ENCODE measurements at regions not wholly inside any gene's neighbourhood (a gene's known extent, or its start where the extent isn't known, plus 50 kb on each side); places are given as distances from the start of the nearest gene placed in this dataset.

GRCh38 chr4:129384974-129385373 lies 289.0 kb downstream of the C4orf33 start:
- H3K27ac ChIP-seq, result no peak overlapping the region
- peak; percentile 46 for DNase-seq (ENCODE audit: low read depth, low spot score)

- DNase-seq (ENCODE audit: low read depth, low spot score), result no peak
- H3K27ac ChIP-seq, result no peak overlapping the region
Observed at GRCh38 chr4:129387666-129388065, 291.7 kb downstream of the C4orf33 start.

- no peak for DNase-seq (ENCODE audit: low read depth, low spot score)
- no peak overlapping the region for H3K27ac ChIP-seq
Observed at GRCh38 chr4:129393976-129394375, 298.0 kb downstream of the C4orf33 start.

DNA sequence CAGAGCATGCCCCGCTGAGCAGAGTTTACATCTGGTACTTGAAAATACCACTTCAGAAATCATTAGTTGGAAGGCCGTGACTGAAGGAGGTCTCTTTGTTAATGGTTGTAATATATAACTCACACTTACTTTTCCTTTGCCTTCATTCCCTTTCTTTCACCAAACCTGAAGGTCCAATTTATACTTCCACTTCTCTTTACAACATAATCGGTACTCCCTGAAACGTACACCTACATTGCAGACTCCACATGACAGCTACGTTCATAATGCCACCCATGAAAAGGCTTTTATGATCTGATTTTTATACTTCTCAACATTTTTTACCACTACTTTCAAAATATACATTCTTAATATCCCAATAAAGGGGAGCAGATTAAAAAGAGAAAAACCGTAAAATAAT lies 298.7 kb downstream of the C4orf33 start:
- no peak for DNase-seq (ENCODE audit: low read depth, low spot score)
- no peak overlapping the region for H3K27ac ChIP-seq

- no peak for DNase-seq (ENCODE audit: low read depth, low spot score)
- no peak overlapping the region for H3K27ac ChIP-seq
Observed at GRCh38 chr4:129403848-129404247, 307.9 kb downstream of the C4orf33 start.

DNA sequence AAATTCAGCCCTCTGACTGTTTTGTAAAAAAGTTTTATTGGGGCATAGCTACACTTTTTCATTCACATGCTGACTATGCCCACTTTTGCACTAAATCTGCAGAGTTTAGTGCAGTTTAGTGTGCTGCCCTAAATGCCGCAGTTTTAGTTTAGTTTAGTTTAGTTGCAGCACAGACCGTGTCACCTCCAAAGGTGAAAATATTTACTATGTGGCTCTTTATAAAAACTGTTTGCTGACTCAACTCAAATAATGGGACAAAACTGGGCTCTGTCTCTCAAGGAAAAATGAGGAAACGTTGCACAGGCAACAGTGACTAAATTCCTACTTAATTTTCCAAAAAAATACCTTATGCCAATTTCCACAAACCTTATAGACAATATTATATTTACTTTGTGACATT lies 314.2 kb downstream of the C4orf33 start:
- H3K27ac ChIP-seq, result no peak overlapping the region
- DNase-seq (ENCODE audit: low read depth, low spot score), result no peak

GRCh38 chr4:129415004-129415403 lies 319.1 kb downstream of the C4orf33 start:
- H3K27ac ChIP-seq, result no peak overlapping the region
- DNase-seq (ENCODE audit: low read depth, low spot score), result no peak

DNA sequence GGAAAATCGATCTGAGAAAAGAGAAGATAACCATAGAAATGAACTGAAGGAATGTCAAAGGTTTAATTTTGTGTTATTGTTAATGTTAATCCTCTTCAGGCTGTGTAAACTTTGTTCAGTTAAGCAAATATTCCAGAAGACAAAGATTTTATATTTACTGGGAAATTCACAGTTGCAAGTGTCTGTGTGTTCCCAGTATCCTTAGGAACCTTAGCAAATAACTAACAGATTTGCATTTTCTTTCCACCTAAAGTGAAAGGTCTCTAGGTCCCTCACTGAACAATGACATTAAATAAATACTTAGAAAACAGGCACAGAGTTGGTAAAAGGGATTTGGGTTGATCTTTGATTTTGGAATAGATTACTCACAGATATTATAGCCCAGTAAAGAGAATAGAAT lies 324.7 kb downstream of the C4orf33 start:
- no peak for DNase-seq (ENCODE audit: low read depth, low spot score)
- H3K27ac ChIP-seq, result no peak overlapping the region

DNA sequence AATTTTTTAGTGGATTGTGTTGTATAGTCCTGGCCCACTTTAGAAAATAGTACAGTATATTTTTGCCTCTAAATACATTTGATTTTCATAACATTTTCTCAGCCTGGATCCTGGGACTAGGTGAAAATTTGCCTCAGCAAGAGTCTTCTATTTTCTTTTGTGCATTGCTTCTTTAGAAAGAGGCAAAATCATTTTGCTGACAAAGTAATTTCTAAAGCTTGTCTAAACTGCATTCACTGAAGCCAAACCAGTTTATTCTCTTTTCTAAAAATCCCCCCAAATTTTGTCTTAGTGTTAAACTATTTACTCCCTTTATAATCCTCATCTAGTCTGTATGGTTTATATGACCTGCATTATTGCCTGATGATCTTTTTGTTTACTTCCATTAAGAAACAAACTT lies 326.3 kb downstream of the C4orf33 start:
- H3K27ac ChIP-seq, result no peak overlapping the region
- DNase-seq (ENCODE audit: low read depth, low spot score), result no peak

GRCh38 chr4:129428454-129428853 lies 332.5 kb downstream of the C4orf33 start:
- H3K27ac ChIP-seq, result no peak overlapping the region
- DNase-seq (ENCODE audit: low read depth, low spot score), result no peak

- DNase-seq (ENCODE audit: low read depth, low spot score), result no peak
Observed at GRCh38 chr4:129429581-129430320, 333.8 kb downstream of the C4orf33 start.

DNA sequence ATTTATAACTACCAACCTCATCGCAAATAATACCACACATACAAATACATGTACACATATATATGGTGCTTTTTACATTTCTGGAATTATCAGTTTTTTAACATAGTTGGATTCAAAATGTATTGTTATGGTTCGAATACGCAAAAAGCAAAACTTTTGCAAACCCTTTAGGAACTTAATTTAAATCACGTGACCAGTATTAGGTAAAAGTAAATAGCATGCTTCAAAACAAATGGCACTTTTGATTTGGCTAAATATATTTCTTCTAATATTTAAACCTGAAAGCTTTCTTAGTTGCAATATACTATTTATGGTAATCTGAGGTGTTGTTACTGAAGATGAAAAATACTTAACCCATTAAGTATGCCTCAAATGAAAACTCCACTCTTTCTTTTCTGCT lies 341.4 kb downstream of the C4orf33 start:
- no peak for DNase-seq (ENCODE audit: low read depth, low spot score)
- H3K27ac ChIP-seq, result no peak overlapping the region

More at GRCh38 chr4:129429581-129430320, 333.8 kb downstream of the C4orf33 start:
- no peak overlapping the region for H3K27ac ChIP-seq

GRCh38 chr4:129438456-129438981 lies 342.6 kb downstream of the C4orf33 start:
- no peak for DNase-seq (ENCODE audit: low read depth, low spot score)
- H3K27ac ChIP-seq, result no peak overlapping the region

DNA sequence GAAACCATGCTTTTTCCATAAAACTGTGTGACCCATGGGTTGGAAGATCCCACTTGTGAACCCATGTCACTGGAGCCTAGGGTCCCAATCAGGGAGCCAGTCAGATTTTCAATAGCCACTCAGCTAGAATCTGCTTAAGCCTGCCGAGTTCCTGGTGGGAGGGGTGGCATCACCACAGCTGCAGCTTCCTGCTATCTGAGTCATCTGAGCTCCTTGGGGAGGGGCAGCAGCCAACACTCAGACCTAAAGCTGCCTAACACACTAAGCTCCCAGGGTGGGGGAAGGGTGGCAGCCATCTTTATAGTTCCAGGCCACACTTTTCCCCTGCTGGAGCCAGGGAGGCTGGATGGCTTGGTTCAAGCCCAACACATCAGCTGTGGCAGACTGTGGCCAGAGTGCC lies 350.1 kb downstream of the C4orf33 start:
- H3K27ac ChIP-seq, result no peak overlapping the region

DNA sequence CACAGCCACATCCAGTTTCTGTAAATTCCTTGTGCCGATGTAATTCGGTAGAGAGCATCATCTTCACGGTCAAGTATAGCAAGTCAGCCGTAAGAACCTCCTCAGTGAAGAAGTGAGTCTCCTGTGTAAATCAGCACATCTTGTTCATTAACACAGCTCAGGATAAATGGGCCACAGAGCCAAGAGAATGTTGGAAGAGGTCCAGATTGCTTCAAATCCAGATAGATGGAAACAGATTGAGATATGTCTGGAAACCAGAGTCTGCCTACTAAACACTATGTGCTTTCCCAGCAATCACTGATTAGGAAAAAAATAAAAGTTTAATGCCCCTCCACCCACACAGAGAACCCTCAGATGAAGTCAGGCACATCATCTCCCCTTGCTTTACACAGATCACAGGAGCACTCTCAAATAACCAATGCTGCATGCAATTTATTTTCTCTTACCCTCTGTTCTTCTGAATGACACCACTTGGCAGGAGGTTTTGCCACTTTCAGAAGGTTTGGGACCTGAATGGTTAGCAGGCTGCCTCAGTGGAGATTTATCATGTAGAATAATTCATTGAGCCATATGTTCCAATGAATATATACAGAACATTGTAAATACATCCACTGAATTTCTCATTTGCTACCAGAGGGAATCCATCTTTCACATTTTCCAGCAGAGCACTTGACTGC lies 357.7 kb downstream of the C4orf33 start:
- H3K27ac ChIP-seq, result no peak overlapping the region
- DNase-seq (ENCODE audit: low read depth, low spot score), result no peak

More for the DNA sequence above, 350.1 kb downstream of the C4orf33 start:
- DNase-seq (ENCODE audit: low read depth, low spot score), result peak; percentile 26

GRCh38 chr4:129455482-129455881 lies 359.5 kb downstream of the C4orf33 start:
- DNase-seq (ENCODE audit: low read depth, low spot score), result no peak
- H3K27ac ChIP-seq, result no peak overlapping the region

DNA sequence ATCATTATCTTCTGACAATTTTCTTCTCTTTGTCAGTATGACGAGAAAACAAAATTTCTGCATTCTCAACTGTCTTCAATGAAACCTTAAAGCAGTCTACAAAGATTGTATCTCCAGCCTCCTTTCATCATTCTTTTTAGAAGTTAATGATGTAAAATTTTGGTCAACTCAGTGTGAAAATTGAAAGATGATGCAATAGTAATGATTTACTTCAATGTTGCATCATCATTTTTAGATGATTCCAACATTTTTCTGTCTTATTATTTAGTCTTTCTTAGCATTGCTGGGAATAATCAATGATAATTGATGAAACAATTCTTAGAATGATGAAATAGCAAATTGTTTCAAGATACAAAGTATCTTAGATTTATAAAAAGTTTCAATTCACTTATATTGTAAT lies 372.7 kb downstream of the C4orf33 start:
- DNase-seq (ENCODE audit: low read depth, low spot score), result no peak
- no peak overlapping the region for H3K27ac ChIP-seq

DNA sequence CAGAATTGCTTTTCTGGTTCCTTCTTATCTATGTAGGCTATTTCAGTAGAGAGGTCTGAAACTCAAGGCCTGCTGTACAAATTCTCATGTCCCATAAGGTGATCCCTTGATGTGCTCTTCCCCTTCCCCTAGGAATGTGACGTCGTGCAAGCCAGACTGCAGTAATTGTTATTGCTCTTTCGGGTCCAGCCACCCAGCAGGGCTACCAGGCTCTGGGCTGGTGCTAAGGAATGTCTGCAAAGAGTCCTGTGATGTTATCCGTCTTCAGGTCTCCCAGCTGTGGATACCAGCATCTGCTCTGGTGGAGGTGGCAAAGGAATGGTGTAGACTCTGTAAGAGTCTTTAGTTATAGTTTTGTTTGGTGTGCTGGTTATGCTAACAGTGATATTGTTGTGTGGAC lies 378.7 kb downstream of the C4orf33 start:
- no peak for DNase-seq (ENCODE audit: low read depth, low spot score)
- no peak overlapping the region for H3K27ac ChIP-seq

DNA sequence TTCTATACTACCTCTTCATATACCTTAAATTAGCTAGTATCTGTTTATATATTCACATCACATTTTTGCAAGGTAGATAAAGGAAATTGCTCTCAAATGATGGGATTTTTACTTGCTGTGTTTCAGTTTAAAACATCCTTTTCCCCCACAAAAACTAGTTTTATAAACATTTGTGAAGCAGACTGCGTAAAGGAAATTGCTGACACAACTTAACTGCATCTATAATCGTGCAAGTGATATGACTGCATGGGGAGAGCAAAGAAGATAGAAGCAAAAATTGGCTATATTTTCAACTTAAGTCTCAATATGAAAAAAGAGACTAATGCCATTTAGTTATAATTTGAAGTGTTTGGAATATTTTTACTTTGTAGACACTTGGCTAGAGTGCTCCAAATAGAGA lies 385.2 kb downstream of the C4orf33 start:
- no peak for DNase-seq (ENCODE audit: low read depth, low spot score)

DNA sequence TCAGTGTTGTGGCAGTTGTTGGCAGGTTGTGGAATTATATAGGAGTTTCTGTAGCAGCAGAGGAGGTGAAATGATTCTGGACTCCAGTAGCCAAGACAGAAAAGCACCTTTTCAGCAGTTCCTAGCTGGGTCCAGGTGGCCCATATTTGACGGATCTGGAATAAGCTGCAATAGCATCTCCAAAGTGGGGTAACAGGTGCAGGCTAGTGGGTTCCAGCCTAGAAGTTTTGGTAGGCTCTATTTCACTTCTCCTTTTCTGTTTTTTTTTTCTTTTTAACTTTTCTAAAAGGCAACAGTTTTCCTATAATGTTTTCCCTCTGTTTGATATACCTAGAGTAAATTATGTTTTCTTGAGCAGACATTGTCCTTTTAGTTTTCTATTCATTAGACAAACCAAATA lies 392.5 kb downstream of the C4orf33 start:
- H3K27ac ChIP-seq, result no peak overlapping the region
- no peak for DNase-seq (ENCODE audit: low read depth, low spot score)

More for the DNA sequence above, 385.2 kb downstream of the C4orf33 start:
- H3K27ac ChIP-seq, result no peak overlapping the region

DNA sequence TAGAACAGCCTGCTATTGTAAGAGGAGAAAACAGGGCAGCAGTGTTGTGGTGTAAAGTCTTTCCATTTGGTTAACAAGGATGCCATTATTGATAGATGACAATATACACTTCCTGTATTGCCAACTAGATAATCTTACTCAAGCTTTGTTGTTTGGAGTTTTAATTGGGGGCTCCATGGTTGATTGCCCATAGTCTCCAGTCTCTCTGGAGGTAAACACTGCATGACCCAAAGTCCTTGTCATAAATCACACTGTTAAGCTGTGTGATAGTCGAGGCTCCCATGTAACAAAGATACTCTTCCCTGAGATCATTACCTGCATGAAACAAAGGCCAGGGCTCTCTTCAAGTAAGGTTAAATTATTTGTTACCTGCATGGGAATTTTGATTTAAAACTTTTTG lies 394.6 kb downstream of the C4orf33 start:
- H3K27ac ChIP-seq, result no peak overlapping the region
- DNase-seq (ENCODE audit: low read depth, low spot score), result no peak

DNA sequence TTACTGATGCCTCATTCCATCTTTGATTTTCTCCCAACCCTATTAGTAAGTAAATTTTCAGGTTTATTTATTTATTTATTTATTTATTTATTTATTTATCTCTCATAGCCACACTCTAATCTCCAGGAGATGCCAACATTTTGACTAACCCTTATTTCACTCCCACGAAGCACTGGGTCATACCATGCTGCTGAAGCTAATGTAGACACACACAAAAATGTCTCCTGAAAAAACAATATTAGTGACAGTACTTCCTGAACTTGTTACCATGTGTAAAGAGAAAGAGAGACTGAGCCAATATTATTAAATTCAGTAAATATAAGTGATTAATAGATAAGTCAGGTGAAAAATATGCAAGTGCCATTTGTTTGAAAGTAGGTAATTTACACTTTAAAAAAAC lies 402.7 kb downstream of the C4orf33 start:
- DNase-seq (ENCODE audit: low read depth, low spot score), result no peak
- H3K27ac ChIP-seq, result no peak overlapping the region
